IPS DF 6.9 (cell line): ENCODE measurements at regions not wholly inside any gene's neighbourhood (a gene's known extent, or its start where the extent isn't known, plus 50 kb on each side); places are given as distances from the start of the nearest gene placed in this dataset.

ENCODE experiments used
- DNase-seq: peaks from one replicate; pipeline ENCODE4 v3.0.0-alpha.2; 2013; ENCODE audit warnings: low read depth, low spot score
- H3K27ac ChIP-seq: one replicate; pipeline ENCODE4 v1.5.1; 2013; ENCODE audit warnings: low read length, control low read depth
- H3K27me3 ChIP-seq: 2 replicates; pipeline ENCODE4 v1.6.1; 2013; ENCODE audit warnings: mild to moderate bottlenecking, low read length; ENCODE audit not compliant: control insufficient read depth, insufficient read depth
- H3K36me3 ChIP-seq: 2 replicates; pipeline ENCODE4 v1.6.1; 2013; ENCODE audit warnings: low read length; ENCODE audit not compliant: control insufficient read depth, insufficient read depth
- H3K4me1 ChIP-seq: 2 replicates; pipeline ENCODE4 v1.6.1; 2013; ENCODE audit warnings: low read length; ENCODE audit not compliant: control insufficient read depth, insufficient read depth
- H3K4me3 ChIP-seq: 2 replicates; pipeline ENCODE4 v1.5.1; 2013; ENCODE audit warnings: mild to moderate bottlenecking, low read length
- H3K9me3 ChIP-seq: 2 replicates; pipeline ENCODE4 v1.6.1; 2013; ENCODE audit warnings: low read length, inconsistent platforms; ENCODE audit not compliant: control insufficient read depth, insufficient read depth
- WGBS: extraction: QIAGEN DNeasy Blood & Tissue Kit; methylation state at CpG from one replicate; pipeline ENCODE4 v1.1.7; 2013; ENCODE audit warnings: mixed read lengths, missing lambda C conversion rate; ENCODE audit not compliant: insufficient read length, insufficient coverage; 5-methylcytosine and 5-hydroxymethylcytosine counted together

DNA sequence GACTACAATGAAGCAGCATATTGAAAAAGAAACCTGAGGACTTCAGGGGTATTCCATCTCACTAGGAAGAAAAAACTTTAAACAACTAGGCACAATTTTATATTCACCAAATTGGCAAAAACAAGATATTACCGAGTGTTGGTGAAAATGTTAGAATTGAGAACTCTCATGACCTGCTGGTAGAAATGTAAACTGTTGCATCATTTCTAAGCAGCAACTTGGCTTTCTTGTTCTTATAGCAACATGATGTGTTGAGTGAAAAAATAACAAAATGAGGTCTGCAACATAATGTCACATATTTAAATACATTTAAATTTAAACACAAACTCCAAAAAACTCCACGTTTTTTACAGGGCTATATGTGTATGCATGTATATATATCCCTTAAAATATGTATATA is 59.0 kb upstream of the SPPL2A start:
- Histone ChIP-seq H3K4me1 (no peaks in the 10 kb centered on the region), H3K27me3 (no peaks in the 10 kb centered on the region), H3K36me3 (no peaks in the 10 kb centered on the region), H3K9me3 (no peaks in the 10 kb centered on the region), H3K4me3 (no peak overlapping the region), H3K27ac (no peak overlapping the region)
- no peak for DNase-seq
- WGBS: no CpG with 5 or more reads among the region's 2 CpGs

DNA sequence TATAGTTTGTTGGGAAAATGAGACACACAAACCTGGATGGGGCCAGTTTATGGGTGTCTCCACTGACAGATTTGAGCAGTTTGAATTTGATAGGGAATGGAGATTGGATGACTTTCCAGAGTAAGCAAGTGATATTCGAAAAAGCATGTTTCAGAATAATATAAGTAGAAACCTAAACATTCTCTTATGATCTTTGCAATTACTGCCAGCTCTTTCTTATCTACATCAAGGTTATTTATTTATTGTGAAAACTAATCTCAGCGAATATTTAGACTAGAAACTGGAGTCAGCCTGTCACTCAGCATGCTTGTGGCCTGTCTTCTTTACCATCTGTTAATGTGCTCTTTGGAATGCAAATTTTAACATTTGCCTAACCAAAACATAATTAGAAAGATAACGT is 57.8 kb upstream of the SPPL2A start:
- Histone ChIP-seq H3K9me3 (no peaks in the 10 kb centered on the region), H3K4me3 (no peak overlapping the region), H3K27ac (no peak overlapping the region), H3K4me1 (no peaks in the 10 kb centered on the region), H3K36me3 (no peaks in the 10 kb centered on the region), H3K27me3 (no peaks in the 10 kb centered on the region)
- no CpG with 5 or more reads among the region's 3 CpGs for WGBS
- DNase-seq: no peak

DNA sequence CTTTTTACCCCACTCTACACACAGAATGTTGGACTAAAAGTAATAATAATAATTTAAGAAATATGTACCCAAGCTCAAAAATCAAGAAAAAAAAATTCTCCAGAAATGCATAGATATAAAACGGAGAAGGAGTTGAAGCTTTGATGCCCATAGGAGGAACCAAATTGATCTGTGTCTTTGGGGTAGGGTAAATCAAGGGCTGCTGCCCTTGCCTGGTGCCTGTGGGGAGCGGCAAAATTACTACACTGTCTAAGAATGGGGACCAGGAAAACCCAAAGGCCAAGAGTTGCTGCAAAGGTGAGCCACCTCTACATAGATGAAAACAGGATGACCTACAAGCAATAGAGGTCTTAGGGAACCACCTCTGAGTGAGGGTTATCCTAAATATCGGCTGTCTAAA is 56.0 kb upstream of the SPPL2A start:
- no peaks in the 10 kb centered on the region for H3K27me3 ChIP-seq
- H3K27ac ChIP-seq: no peak overlapping the region
- no peaks in the 10 kb centered on the region for H3K4me1 ChIP-seq
- no peak for DNase-seq
- H3K9me3 ChIP-seq: no peaks in the 10 kb centered on the region
- WGBS: no CpG with 5 or more reads among the region's 3 CpGs
- no peak overlapping the region for H3K4me3 ChIP-seq
- no peaks in the 10 kb centered on the region for H3K36me3 ChIP-seq

DNA sequence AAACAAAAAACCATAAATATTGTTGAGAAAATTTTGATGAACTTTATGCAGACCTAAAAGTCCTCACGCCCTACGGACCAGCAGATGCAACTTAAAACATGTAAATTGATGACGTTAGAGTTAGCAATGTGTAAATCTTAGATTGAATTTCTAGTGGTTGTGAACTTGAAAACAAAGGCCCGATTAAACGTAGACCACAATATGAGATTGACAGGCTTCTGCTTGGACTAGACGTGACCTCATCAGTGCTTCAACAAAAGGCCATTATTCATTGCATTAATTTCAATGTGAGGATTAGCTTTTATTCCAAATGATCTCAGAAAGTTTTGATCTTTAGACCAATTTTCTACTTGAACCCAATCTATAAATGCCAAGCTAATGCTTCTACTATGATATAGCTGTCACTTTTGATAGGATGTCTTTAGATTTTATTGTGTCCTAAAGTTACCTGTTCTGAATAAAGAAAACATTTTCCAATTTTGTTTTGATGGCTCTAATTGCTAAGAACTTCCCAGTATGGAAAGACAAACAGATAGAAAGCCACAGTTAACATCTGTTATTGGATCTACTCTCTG is 55.4 kb upstream of the SPPL2A start:
- no peaks in the 10 kb centered on the region for H3K9me3 ChIP-seq
- H3K27me3 ChIP-seq: no peaks in the 10 kb centered on the region
- DNase-seq: no peak
- H3K4me3 ChIP-seq: no peak overlapping the region
- no peaks in the 10 kb centered on the region for H3K36me3 ChIP-seq
- no CpG with 5 or more reads among the region's 6 CpGs for WGBS
- H3K4me1 ChIP-seq: no peaks in the 10 kb centered on the region
- no peak overlapping the region for H3K27ac ChIP-seq

DNA sequence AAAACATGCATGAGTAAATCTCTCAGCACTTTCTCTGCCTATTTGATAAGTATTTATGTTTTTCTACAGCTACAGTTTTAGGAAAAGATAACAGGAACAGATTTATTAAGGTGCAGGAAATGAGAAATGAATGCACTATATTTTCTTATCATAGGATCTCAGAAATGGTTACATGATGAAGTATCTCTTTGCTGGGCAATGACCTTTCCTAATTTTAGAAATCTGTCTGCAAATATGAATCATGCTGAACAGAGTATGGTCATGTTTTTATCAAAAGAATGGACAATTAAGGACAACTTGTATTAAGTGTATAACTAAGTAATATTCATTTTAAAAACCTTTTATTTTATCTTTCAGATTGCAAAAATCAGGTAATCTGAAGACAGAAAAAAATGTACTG is 53.8 kb upstream of the SPPL2A start:
- Histone ChIP-seq H3K9me3 (no peaks in the 10 kb centered on the region), H3K4me1 (no peaks in the 10 kb centered on the region), H3K27ac (no peak overlapping the region), H3K27me3 (no peaks in the 10 kb centered on the region), H3K36me3 (no peaks in the 10 kb centered on the region), H3K4me3 (no peak overlapping the region)
- no peak for DNase-seq

DNA sequence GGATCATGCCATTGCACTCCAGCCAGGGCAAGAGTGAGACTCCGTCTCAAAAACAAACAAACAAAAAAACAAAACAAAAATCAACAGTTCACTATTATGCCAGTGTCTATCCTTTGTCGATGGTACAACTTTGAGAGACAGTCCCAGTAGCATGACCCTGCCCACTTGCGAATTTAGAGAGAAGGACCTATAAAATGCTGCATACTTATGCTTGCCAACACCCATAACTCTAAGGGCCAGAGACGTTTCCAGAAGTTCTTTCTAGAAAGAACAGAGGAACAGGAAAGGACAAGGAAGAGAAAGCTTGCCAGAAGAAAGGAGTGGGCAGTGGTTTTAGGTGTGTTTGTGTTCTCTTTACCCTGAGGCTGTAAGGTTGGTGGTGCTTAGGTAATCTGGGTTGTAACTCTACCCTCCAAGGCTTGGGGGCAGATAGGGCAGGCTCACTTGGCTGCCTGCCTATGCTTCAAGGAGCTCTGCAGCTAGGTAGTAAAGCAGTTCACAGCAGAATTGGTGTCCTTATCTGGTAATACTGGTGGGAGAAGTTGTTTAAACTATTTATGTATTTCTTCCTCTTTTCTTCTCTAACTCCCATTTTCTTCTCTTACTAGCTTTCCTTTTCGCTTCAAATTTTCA is 50.6 kb upstream of the SPPL2A start:
- no CpG with 5 or more reads among the region's 5 CpGs for WGBS

More for the DNA sequence above, 50.6 kb upstream of the SPPL2A start:
- Histone ChIP-seq H3K27ac (no peak overlapping the region), H3K36me3 (no peaks in the 10 kb centered on the region), H3K4me3 (no peak overlapping the region), H3K27me3 (no peaks in the 10 kb centered on the region), H3K9me3 (no peaks in the 10 kb centered on the region), H3K4me1 (no peaks in the 10 kb centered on the region)
- DNase-seq: no peak
